ENCODE measurements at regions not wholly inside any gene's neighbourhood (a gene's known extent, or its start where the extent isn't known, plus 50 kb on each side); places are given as distances from the start of the nearest gene placed in this dataset.
"Not testable (repeated sequence)": the region's sequence is repeated elsewhere in the genome, so short reads cannot be mapped to it uniquely, and the experiment has no call there.

DNA sequence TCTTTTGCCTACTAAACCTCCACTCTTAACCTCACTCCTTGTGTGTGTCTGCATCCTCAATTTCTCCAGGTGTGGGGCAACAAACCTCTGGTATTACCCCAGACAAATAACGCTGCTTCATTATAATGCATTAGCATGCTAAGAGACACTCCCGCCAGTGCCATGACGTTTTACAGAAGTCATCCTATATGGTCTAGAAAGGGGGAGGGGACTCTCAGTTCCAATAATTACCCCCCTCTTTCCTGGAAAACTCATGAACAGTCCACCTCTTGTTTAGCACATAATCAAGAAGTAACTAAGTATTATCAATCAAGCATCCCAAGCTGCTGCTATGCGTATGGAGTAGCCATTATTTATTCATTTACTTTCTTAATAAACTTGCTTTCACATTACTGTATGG is 364.5 kb downstream of the TYW1 start:
- no peak for DNase-seq

DNA sequence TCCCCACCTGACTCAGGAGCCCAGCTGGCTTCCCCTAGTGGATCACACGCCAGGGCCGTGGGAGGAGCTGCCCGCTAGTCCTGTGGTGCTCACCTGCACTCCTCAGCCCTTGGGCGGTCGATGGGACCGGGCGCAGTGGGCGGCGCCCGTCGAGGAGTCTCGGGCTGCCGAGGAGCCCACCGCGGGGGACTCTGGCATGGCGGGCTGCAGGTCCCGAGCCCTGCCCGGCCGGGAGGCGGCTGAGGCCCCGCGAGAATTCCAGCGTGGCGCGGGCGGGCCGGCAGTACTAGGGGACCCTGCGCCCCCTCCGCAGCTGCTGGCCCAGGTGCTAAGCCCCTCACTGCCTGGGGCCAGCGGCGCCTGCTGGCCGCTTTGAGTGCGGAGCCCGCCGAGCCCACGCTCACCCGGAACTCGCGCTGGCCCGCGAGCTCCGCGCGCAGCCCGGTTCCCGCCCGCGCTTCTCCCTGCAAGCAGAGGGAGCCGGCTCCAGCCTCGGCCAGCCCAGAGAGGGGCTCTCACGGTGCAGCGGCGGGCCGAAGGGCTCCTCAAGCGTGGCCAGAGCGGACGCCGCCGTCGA is 367.9 kb downstream of the TYW1 start:
- no peak for DNase-seq

DNA sequence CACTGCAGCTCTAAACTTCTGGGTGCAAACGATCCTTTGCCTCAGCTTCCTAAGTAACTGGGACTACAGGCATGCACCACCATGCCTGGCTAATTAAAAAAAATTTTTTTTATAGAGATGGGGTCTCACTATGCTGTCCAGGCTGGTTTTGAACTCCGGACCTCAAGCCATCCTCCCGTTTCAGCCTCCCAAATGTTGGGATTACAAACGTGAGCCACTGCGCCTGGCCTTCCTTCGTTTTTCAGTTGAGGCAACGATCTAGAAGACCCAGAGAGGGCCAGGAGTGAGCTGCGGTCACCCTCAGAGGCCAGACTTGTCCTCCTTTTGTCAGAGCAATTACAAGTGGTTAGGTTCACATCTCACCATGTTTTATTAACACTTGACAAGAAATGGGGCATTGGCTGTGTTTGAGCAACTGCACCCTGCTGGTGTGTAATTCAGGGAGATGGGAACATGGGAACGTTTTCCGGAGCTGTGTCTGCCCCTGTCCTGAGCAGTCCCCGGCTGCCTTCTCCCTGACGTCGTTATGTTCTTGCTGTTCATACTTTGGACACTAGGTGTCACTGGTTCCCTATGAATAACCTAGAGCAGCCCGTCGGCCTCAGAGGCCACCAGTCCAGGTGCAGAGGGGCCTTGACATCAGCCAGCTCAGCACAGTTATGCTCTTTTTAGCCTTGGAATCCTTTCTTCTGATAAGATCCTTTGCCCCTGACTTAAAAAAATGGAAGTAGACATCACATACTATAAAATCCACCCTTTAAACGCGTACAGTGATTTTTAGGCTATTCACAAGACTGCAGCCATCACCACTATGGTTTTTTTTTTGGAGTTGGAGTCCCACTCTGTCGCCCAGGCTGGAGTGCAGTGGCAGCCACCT is 375.0 kb downstream of the TYW1 start:
- DNase-seq, result peak; percentile 82

DNA sequence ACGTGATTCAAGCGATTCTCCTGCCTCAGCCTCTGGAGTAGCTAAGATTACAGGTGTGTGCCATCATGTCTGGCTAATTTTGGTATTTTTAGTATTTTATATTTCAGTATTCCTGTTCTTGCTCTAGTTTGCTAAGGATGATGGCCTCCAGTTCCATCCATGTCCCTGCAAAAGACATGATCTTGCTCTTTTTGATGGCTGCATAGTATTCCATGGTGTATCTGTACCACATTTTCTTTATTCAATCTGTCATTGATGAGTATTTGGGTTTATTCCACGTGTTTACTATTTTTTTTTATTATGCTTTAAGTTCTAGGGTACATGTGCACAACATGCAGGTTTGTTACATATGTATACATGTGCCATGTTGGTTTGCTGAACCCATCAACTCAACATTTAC is 376.8 kb downstream of the TYW1 start:
- DNase-seq, result not testable (repeated sequence)

DNA sequence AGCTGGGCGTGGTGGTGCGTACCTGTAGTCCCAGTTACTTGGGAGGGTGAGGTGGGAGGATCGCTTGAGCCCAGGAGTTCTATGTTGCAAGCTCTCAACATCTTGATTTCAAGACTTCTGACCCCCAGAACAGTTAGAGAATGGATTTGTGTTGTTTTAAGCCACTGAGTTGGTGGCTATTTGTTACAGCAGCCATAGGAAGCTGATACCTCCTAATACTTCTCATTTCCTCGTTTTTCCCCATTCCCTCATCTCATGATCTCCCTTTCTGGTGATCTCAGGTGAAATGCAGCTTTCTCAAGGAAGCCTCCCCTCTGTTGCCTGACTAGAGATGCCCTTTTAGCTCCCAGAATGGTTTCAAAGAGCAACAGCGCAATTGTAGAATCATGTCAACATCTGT is 378.8 kb downstream of the TYW1 start:
- DNase-seq, result no peak

DNA sequence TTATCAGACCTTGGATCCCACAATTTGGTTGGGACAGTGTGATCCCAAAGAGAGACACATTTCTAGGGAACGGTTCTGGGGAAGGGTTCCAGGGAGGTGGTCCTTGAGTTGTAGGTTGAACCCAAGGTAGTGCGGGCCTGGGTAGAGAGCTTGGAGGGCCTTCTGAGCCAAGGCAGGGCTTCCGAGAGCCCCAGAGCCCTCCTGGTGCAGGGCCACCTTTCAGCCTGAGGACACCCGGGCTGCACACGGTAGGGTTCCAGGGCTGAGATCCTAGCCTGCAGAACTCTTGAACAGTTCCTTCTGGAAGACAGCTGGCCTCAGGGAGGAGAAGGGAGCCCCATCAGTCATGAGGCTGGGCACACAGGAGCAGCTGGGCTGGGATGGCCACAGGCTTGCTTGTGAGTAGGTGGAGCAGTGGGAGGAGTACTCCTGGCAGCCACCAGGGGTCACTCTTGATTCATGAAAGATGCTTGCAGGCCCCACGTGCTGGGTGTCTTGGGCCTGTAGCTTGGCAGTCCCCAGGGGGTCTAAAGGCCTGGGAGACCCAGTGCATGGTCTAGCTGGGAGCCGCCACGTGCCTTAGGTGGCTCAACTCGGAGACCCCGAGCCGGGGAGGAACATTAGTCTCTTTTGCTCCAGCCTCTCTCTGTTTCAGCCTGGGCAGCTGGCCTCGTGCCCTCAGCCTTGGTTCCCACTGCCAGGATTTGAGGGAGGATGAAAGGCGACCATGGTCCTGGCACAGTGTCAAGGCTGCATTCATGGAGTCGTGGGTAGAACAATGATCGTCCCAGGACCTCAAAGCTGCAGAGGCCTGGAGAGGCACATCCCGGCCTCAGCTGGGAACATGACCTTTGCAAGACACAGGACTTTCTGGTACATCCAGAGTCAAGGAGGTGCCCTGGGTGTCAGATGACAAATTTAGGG is 381.6 kb downstream of the TYW1 start:
- peak; percentile 85 for DNase-seq

DNA sequence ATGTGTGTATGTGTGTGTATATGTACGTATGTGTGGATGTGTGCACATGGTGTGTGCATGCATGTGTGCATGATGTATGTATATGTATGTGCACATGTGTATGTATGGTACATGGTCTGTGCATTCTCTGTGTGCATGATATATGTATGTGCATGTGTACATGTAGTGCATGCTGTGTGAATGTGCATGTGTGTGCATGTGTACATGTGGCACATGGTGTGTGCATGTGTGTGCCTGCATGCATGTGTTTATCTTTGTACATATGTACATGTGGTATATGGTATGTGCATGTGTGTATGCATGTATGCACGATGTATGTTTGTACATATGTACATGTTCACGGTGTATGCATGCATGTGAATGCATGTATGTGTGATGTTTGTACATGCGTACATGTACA is 383.7 kb downstream of the TYW1 start:
- DNase-seq, result no peak

DNA sequence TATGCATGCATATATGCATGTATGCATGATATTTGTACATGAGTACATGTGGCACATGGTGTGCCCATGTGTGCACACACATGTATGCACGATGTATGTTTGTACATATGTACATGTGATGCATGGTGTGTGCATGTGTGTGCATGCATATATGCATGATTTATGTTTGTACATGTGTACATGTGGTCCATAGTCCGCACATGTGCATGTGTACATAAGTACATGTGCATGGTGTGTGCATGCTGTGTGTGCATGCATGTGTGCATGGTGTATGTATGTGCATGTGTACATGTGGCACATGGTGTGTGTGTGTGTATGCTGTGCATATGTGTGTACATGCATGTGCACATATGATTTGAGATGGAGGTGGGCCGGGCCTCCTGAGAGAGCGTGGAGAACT is 384.2 kb downstream of the TYW1 start:
- DNase-seq, result no peak

DNA sequence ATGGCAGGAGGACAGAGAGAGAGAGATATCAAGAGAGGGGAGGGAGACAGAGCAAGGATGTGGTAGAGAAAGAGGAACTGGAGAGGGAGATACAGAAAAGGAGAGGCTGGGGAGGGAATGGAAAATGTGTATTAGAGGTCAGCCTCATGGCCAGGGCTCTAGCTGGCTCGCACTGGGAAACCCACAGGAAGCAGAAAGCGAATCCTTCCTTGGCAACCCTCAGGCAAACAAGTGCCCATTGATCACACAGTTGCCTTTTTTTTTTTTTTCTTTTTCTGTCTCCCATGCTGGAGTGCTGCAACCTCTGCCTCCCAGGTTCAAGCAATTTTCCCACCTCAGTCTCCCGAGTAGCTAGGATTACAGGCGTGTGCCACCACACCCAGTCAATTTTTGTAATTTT is 391.2 kb downstream of the TYW1 start:
- DNase-seq, result no peak

DNA sequence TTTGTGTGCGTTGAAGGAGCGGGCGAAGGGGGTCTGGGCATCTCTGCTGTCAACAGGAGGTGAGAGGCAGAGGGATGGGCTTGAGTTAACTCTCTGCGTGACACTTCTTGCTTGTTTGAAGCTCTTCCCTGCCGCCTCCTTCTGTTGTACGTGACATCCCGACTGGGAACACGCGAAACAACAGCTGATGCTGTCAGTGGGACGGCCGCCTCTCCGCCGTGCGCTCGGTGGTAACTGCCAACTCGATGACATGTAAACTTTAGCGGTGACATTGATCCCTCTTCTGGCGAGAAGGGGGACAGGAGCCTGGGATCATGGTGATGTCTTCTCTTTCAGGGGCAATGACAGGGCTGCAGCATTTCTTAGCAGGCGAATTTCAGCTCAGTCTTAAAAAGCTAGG is 394.5 kb downstream of the TYW1 start:
- no peak for DNase-seq

DNA sequence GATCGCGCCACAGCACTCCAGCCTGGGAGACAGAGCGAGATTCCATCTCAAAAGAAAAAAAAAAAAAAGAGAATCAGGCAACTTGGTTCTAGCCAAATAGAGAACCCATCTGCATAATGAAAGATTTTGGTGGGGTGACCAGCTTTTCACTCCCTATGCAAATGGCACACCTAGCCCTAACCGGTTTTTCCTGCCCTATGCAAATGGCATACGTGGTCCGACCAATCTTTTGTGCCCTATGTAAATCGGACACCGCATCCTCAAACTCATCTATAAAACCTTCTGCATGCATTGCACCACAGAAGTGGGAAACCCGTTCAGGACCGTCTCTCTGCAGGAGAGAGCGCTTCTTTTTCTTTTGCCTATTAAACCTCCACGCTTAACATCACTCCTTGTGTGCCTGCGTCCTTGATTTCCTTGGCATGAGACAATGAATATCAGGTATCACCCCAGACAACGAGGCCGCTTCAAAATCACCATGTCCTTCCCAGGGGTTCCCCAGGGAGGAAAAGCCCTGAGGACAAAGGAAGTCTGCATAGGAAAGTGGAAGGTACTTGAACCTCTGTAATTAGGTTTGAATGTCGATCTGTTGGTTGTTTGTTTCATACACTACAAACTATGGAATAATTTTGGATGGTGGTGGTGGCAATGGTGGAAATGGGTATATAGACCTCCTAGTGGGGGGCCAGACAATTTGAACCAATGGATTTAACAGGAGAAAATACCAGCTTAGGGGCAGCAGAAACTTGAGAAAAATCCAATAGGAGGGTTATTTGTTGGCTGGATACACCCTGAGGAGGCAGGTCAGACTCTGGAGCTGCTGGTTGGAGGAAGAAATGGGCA is 396.2 kb downstream of the TYW1 start:
- DNase-seq, result peak; percentile 53

DNA sequence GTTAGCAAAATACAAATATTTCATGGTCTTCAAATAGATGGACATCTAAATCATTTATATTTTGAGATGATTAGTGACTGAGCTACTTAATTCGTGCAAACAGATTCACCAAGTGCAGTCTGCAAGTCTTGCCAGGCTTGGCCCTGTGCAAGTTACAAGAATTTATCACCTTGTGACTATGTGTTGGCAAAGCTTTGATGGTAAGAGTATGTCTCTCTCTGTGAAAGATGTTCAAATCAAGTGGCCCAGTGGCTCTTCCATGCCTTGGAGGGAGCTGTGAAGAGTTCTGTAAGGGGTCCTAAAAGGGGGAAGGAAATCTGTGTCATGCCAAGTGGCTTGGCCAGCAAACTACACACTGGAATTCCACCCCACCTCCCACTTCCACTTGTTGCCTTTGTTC is 397.3 kb downstream of the TYW1 start:
- no peak for DNase-seq

DNA sequence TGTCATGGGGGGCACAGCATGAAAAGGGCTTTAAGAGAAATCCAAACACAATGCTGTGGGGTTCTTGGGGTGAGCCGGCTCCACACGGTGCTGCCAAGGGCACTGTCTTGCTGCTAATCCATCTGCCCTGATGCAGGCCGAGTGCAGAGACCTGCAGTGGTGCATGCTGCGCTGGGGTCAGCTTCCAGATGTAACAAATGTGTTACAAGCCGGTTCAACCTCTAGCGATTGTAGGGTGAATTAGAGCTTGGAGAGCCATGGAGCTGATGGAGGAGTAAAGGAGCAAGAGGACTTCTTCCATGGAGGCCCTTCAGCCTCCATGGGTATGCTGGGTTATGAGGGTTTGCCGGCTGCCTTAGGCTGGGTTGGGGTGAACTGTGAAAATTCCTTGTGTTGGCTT is 402.3 kb downstream of the TYW1 start:
- DNase-seq, result no peak

DNA sequence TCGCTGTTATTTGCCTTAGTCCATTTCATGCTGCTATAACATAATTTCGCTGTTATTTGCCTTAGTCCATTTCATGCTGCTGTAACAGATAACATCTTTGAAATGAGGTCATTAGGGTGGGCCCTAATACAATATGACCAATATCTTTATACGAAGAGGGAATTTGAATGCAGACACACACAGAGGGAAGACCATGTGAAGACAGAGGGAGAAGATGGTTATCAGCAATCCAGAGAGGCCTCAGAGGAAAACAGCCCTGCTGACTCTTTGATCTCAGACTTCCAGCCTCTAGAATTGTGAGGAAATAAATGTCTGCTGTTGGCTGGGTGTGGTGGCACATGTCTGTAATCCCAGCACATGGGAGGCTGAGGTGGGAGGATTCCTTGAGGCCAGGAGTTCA is 404.9 kb downstream of the TYW1 start:
- DNase-seq, result no peak

DNA sequence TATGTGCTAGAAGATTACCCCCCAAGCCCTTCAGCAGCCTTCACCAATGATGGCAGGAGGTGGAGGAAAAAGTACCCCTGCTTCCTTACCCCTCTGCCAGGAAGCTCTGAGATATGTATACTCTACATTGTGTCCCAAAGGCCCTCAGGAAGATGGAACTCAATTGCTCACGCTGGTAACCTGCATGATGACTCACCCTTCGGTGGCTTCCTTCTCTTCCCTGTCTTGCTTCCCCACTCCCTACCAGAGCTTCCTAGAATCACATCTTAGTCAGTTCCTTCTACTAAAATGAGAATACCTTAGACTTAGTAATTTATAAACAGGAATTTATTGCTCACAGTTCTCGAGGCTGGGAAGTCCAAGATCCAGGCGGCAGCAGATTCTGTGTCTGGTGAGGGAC is 405.6 kb downstream of the TYW1 start:
- DNase-seq, result no peak

DNA sequence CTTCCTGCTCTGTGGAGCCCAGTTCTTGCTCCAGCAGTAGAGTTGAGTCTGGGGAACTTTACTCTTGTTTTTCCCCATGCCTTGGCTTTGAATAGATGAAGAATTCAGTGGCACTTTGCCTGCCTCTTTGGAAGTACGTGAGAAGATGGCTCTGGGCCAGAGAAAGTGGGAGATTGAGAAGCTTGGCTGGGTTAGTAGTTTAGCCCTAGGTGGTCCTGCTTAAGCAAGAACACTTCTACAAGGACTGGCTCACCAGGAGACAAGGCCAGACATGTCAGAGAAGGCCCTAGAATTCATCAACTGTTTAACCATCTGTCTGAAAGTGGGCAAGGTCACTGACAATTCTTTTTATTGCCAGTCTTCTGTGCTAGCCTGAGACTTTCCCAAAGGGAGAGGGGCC is 410.3 kb downstream of the TYW1 start:
- DNase-seq, result no peak

DNA sequence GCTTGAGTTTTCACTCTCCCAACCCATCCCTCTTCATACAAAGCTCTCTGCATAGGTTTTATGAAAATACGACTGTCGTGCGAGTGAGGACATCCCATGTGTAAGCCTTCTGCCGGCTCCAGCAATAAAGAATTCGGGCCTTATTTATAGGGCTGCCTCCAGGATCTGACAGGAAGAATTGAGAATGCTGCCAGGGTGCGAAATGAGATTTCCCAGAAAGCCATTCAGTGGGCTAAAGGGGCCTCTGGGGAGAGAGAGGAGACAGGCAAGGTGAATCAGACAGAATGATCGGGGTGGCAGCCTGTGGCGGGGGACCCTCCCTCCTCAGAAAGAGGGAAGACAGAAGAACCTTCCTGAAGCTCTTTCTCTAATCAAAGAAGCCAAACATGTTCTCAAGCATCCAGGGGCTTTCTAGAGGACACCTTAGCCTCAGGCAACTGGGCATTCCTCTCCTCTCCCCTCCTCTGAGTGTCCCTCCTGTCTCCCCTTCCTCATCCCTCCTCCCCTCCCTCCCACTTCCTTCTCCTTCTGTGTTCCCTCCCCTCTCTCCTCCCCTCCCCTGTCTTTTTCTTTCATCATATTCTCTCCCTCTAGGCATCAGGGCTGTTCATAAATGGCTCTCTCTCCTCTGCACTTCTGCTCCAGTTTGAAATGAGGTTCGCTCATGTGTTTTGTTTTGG is 410.9 kb downstream of the TYW1 start:
- no peak for DNase-seq

DNA sequence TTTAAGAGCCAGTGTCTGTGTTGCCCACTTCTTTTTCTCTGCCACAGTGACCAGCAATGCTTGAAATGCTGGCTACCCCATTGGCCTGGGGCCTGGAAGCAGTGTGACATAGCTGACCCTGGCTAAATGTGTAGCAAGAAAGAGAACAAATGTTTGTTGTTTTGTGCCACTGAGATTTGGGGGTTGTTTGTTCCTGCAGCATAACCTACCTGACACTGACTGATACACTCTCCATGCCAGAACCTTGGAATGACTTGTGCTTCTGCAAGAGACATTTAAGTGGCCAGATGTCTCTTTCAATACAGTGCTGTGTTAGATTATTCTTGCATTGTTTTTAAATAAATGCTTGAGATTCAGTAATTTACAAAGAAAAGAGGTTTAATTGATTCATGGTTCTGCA is 411.5 kb downstream of the TYW1 start:
- no peak for DNase-seq

DNA sequence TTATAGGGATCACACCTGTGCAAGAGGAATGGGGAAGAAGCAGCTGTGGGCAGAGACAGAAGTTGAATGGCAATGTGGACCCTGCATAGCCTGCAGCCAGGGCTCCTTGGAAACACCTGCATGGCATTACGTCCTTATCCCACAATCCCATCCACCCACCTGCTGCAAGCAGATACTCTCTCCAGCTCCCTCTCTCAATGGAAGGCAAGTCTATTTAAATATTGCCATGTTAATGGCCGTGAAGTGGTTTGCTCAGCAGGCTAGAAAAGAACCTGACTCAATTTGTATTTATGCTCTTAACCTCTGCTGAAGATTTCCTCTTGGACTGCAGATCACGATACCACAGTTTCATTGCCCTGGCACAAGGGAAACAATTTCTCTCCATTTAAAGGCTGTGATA is 417.0 kb downstream of the TYW1 start:
- DNase-seq, result no peak

DNA sequence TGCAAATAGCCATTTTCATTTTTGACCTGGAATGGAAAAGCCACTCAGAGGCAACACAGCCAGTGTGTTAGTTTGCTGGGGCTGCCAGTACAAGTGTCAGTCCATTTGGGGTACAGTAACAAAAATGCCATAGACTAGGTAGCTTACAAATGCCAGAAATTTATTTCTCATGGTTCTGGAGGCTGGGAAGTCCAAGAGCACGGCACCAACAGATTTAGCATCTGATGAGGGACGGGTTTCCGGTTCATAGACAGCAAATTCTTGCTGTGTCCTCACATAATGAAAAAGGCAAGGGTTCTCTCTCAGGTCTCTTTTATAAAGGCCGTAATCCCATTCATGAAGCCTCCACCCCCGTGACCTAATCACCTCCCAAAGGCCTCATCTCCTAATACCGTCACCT is 418.2 kb downstream of the TYW1 start:
- DNase-seq, result no peak

DNA sequence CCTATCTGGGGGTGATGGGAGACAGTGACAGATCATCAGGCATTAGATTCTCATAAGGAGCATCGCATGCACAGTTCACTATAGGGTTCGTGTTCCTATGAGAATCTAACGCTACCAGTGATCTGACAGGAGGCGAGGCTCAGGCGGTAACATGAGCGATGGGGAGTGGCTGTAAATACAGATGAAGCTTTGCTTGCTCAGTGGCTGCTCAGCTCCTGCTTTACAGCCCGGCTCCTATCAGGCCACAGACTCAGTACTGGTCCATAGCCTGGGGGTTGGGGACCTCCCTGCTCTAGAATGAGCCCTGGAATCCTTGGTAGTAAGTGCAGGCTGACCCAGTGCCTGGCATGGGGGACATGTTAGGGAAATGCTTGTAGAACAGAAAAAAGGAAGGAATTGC is 426.0 kb downstream of the TYW1 start:
- DNase-seq, result no peak

DNA sequence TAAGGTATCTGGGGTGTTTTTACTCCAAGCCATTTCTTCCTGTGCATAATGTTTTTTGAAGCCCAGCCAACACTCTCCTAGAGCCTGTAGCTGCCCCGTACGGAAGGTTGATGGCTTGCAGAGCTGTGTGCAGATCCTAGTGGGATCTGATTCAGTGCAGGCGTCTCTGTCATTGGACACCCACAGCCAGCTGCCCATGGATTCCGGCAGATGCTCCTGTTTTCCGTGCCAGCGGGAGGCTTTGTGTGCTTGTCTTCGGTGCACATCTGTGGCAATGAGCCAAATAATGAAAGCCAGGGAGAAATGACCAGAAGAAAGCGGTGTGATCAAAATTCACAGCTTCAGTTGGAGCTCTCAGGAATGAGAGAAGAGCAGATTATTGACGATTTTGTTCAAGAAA is 426.4 kb downstream of the TYW1 start:
- no peak for DNase-seq

Data from NCI-H146 (cell line).